GM18517 (cell line): ENCODE measurements at regions not wholly inside any gene's neighbourhood (a gene's known extent, or its start where the extent isn't known, plus 50 kb on each side); places are given as distances from the start of the nearest gene placed in this dataset.

Experiments used
- ATAC-seq: cut with Tn5 transposase; IDR thresholded peaks from one replicate; pipeline ENCODE4 v1.9.1; 2021; ENCODE audit warnings: mild to moderate bottlenecking, moderate library complexity; ENCODE audit not compliant: unreplicated experiment

DNA sequence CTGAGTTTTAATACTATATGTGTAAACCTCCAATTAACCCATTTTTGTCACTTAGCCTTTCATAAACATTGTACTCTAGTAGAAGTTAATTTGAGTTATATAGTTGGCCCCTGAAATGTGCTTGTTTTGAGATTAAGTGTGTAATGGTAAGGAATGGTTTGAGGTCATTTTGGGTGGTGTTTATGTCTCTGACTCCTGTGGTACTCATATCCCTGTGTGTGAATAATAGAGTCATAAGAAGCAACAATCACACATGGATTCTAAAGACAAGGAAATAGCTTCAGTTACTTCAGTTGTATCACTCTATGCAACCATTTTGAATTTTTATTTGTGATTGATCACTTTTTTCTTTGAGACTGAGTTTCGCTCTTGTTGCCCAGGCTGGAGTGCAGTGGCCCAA is 408.5 kb downstream of the MFSD1 start:
- no peak for ATAC-seq

DNA sequence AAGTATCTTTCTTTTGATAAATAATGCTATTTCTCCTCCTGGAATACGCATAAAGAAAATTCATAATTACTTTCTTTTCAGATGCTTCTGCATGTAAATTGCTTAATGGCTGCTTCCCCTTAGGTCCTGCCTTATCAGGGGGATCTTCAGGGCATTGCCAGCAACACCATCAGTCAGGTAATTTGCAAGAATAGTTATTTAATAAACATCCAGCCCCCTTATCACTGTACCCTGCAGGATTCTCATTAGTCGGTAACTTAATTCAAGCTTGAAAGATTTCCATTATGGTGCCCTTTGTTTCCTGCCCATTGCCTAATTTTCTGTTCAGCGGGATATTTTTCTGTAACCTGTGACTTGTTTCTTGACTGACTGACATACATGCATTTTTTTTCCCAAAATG is 414.5 kb downstream of the MFSD1 start:
- no peak for ATAC-seq

GRCh38 chr3:159219231-159219630 is 417.4 kb downstream of the MFSD1 start:
- no peak for ATAC-seq

DNA sequence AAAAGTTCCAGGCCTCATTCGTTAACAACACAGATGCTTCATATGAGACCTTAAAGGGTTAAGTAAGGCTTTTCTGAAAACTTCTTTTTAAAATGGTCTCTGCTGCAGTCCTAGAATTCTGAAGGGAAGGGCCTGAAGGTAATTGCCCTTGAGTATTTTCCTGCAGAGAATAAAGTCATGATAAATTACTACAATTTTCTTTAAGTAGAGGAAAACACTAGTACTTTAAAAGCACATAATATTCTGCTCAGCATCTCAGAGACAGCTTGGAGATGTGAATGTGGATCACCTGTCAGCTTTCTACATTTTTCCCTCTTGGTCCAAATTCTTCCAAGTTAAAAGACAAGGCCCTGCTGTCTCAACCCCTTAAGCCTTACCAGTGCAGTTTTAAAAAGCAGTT is 419.5 kb downstream of the MFSD1 start:
- no peak for ATAC-seq

- no peak for ATAC-seq
Measured at GRCh38 chr3:159229116-159229680, 427.3 kb downstream of the MFSD1 start.

- ATAC-seq, result no peak
Measured at GRCh38 chr3:159232966-159233365, 431.1 kb downstream of the MFSD1 start.

DNA sequence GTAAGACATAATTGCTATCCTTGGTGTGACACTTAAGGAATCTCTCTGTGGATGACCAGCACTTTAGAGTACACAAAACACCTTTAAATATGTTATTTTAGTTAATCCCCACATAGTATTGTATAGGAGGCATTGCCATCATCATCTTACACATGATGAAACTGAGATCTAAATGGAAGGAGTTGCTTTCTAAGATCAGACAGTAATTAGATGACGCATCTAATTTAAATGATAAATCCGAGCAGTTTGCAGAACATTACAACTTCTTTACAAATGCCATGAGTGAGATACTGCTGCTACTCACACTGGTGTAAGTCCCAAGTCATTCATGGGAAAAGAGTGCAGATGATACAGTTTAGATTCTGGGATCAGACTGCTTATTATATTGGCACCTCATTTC is 431.9 kb downstream of the MFSD1 start:
- ATAC-seq, result no peak

DNA sequence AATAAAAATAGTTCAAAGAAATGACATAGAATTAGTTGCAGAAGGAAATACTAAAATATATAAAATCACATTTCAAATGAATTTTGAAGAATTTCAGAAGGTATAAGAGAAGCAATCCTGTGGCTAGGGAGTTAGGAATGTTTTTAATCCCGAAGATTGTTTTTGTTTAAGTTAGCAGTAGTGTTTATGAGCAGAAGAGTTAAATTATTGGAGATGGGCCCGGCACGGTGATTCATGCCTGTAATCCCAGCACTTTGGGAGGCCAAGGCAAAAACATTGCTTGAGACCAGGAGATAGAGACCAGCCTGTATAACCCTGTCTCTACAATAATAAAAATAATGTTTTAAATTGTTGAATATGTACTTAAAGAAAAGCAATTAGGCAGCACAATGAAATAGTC is 432.5 kb downstream of the MFSD1 start:
- ATAC-seq, result no peak

DNA sequence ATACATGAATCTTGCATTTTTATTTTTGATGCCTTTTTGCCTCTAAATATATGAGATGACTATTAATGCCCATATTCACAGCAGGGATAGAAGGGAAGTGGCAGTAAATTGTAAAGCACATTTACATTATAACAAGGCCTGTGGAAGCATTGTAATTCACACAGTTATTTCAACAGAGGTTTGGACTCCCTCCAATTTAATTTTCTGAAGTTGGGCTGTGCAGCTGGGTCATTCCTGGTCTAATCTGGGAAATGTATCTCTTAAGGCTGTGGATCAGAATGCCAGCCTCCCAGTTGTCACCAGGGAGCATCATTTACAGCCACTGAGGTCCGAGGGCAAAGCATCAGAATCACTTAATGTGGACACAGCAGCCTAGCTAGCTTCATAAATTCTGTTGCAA is 434.5 kb downstream of the MFSD1 start:
- ATAC-seq, result no peak

DNA sequence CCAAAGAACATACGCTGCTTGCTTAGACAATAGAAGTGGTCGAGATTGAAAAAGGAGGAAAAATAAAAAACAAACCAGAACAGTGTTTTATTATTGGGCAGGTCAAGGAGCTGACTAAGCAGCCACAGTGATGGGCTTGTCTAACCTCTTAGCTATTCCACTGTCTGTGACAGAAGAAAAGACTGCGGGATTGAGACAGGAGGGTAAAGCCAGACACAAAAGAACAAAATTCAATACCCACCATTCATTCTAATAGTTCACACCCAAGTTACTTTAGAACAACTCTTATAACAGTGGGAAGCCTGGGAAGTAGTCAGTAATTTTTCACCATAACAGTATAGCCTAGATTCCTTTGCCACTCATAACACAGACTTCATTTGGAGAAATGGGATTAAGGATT is 435.4 kb downstream of the MFSD1 start:
- no peak for ATAC-seq

GRCh38 chr3:159238646-159239045 is 436.8 kb downstream of the MFSD1 start:
- ATAC-seq, result no peak

DNA sequence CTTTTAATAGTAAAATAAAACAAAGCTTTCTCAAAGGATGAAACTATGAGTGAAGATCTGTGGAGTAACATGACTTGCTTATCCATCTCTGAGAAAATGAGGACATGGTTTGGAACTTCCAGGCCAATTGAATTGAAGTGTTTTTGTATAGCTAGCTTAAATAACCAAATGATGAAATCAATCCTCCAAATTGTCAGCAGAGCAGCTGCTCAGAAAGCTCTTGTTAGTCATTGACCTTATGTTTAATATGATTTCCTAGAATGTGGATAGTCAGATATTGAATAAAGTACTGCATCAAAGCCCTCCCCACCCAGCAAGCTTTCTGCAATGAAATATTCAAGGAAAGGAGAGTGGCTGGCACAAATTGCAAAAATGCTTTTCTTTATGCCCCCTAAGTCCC is 437.2 kb downstream of the MFSD1 start:
- no peak for ATAC-seq

DNA sequence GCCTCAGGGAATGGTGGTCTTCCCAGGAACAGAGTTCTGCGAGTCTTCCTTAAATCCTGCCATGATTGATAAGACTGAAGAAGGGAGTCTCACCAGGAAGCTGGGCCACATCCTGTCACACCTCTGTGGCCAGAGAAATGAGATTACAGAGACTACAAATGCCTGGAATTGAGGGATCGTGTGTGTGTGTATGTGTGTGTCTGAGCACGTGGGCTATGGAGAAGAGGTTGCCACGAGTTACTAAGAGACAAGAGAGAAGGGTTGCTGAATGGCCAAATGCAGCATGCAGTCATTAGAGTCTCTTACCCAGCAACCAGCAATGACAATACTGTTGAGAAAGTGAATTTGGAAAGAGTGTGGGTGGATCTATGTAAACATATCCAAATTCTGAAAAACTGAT is 443.1 kb downstream of the MFSD1 start:
- no peak for ATAC-seq

- no peak for ATAC-seq
Measured at GRCh38 chr3:159245871-159246270, 444.0 kb downstream of the MFSD1 start.

- ATAC-seq, result no peak
Measured at GRCh38 chr3:159246385-159246784, 444.5 kb downstream of the MFSD1 start.

- no peak for ATAC-seq
Measured at GRCh38 chr3:159249472-159250174, 447.8 kb downstream of the MFSD1 start.

DNA sequence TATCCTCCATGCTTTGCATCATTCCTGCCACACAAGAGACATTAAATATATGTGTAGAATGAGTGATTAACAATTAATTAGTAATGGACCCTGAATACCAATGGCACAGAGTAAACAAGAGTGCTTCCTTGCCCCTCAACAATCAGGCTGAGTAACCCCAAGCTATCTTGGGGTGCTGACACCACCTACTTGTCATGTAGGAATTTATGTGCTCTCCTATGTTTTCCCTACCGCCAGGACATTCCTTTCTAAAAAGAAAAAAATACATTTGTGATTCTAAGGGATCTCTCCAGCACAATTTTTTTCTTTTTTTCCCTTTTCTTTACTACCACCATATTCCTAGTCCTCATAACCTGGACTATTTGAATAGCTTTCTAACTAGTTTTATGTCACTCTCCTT is 449.1 kb downstream of the MFSD1 start:
- ATAC-seq, result no peak

DNA sequence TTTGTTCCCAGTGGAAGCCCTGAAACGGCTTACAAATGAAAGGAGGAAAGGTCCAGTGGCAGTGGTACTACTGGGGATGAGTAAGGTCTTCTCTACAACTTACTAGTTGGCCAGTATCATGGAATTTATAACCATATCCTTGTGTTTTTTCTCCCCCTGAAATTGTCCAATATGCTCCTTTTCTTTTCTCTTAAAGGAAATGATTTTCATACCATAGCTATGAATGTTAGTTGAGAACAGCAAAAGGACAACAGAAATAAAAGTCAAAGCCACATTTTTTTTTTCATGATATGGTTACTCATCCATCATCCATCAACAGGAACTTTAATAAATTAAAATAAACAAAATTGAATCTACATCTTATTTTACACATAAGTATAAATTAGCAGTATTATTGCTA is 450.4 kb downstream of the MFSD1 start:
- ATAC-seq, result no peak

DNA sequence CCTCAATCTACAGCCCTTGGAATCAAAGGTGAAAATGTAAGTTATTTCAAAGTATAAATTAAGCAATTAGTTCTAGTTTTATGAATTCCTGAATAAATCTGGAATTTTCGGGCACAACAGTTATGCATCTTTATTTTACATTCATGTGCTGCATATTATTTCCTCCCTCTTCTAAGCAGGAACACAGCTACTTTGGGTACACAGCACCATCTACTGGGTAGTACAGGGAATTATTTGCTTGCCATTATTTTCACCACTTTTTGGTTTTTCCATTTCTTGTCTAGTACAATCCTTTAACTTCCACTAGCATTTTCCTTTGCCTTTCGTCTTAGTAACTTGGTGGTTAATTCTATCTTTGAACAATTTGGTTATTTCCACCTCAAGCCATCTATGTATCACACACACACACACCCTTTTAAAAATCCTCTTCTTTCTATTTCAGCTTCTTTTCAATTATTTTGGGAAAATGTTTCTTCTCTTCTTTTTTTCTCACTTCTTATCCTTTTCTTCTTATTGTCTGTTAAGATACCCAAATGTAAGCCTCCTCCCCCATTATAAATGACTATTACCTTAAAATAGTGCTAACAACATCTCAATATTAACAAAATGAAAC is 451.0 kb downstream of the MFSD1 start:
- no peak for ATAC-seq

GRCh38 chr3:159253860-159254259 is 452.0 kb downstream of the MFSD1 start:
- ATAC-seq, result no peak

DNA sequence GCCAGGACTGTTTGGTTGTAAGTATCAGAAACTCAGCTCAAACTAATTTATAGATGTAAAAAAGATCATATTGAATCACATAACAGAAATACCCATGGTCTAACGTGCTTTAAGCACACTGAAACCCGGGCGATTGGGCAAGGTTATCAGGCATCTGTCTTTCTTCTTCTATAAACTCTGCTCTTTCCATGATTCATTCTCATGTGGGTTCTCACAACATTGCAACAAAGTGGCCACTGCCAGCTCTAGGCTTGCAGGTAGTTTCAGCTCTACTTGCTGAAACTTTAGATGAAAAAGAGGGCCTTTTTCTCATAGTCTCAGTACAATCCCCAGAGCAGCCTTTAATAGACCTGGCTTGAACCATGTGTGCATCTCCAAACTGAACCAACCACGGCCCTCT is 456.1 kb downstream of the MFSD1 start:
- no peak for ATAC-seq

- no peak for ATAC-seq
Measured at GRCh38 chr3:159258934-159259333, 457.1 kb downstream of the MFSD1 start.
